Fibroblast of gingiva (primary cell): ENCODE measurements at regions not wholly inside any gene's neighbourhood (a gene's known extent, or its start where the extent isn't known, plus 50 kb on each side); places are given as distances from the start of the nearest gene placed in this dataset.

Experiments used
- DNase-seq: peaks from one replicate; pipeline ENCODE4 v3.0.0-alpha.2; 2011; ENCODE audit warnings: low read depth

GRCh38 chr6:113636357-113636824, 220.8 kb upstream of the MARCKS start:
- peak; percentile 21 for DNase-seq

GRCh38 chr6:113640051-113640450, 217.1 kb upstream of the MARCKS start:
- DNase-seq: no peak

GRCh38 chr6:113642001-113642713, 215.0 kb upstream of the MARCKS start:
- DNase-seq: no peak

- no peak for DNase-seq
Observed at GRCh38 chr6:113642714-113643406, 214.3 kb upstream of the MARCKS start.

GRCh38 chr6:113643407-113643770, 213.8 kb upstream of the MARCKS start:
- DNase-seq: no peak

GRCh38 chr6:113644861-113645575, 212.1 kb upstream of the MARCKS start:
- peak; percentile 84 for DNase-seq

- peak; percentile 41 for DNase-seq
Observed at GRCh38 chr6:113645576-113645970, 211.6 kb upstream of the MARCKS start.

- no peak for DNase-seq
Observed at GRCh38 chr6:113645986-113646385, 211.2 kb upstream of the MARCKS start.

- DNase-seq: no peak
Observed at GRCh38 chr6:113646701-113647100, 210.4 kb upstream of the MARCKS start.

- DNase-seq: no peak
Observed at GRCh38 chr6:113647143-113647889, 209.8 kb upstream of the MARCKS start.

GRCh38 chr6:113648698-113649097, 208.4 kb upstream of the MARCKS start:
- DNase-seq: no peak

- DNase-seq: no peak
Observed at GRCh38 chr6:113649276-113649675, 207.9 kb upstream of the MARCKS start.

GRCh38 chr6:113649880-113650609, 207.1 kb upstream of the MARCKS start:
- DNase-seq: no peak

- DNase-seq: no peak
Observed at GRCh38 chr6:113650610-113650979, 206.6 kb upstream of the MARCKS start.

GRCh38 chr6:113651120-113651519, 206.0 kb upstream of the MARCKS start:
- DNase-seq: no peak

- no peak for DNase-seq
Observed at GRCh38 chr6:113651920-113652319, 205.2 kb upstream of the MARCKS start.

- no peak for DNase-seq
Observed at GRCh38 chr6:113653275-113653674, 203.9 kb upstream of the MARCKS start.

- DNase-seq: peak; percentile 91
Observed at GRCh38 chr6:113654396-113654795, 202.7 kb upstream of the MARCKS start.

- DNase-seq: no peak
Observed at GRCh38 chr6:113655761-113656160, 201.4 kb upstream of the MARCKS start.

GRCh38 chr6:113659762-113660404, 197.3 kb upstream of the MARCKS start:
- no peak for DNase-seq

- DNase-seq: no peak
Observed at GRCh38 chr6:113660819-113661218, 196.3 kb upstream of the MARCKS start.
